ENCODE measurements at regions not wholly inside any gene's neighbourhood (a gene's known extent, or its start where the extent isn't known, plus 50 kb on each side); places are given as distances from the start of the nearest gene placed in this dataset.

GRCh38 chr6:12614456-12614855, 102.1 kb upstream of the PHACTR1 start:
- peak in 1 of 2 donors; percentile 47 for DNase-seq (ENCODE audit: low read depth in 2 of 2)
- no peaks in the 10 kb centered on the region for H4K20me1 ChIP-seq (ENCODE audit: control insufficient read depth, extremely low read depth, insufficient read depth, low read length)
- no peaks in the 10 kb centered on the region for H3K79me2 ChIP-seq (ENCODE audit: control insufficient read depth, insufficient read depth, low read length)
- no peak overlapping the region for H3K4me2 ChIP-seq (ENCODE audit: extremely low read depth, insufficient read depth, low read length)
- no peaks in the 10 kb centered on the region for H3K27me3 ChIP-seq (ENCODE audit: control insufficient read depth, insufficient read depth, low read length)
- no peaks in the 10 kb centered on the region for H3K9me3 ChIP-seq (ENCODE audit: control insufficient read depth, insufficient read depth, low read depth, low read length)
- no peak overlapping the region for H3K4me3 ChIP-seq (replicated peaks in 1 of 4; ENCODE audit: control extremely low read depth in 1 of 4, insufficient read depth in 1 of 4, low read depth in 3 of 4, low read length in 4 of 4)
- no peaks in the 10 kb centered on the region for H3K36me3 ChIP-seq (ENCODE audit: control insufficient read depth, insufficient read depth, low read length)
- H2AFZ ChIP-seq (ENCODE audit: low read length) = no peak overlapping the region
- no peaks in the 10 kb centered on the region for H3K4me1 ChIP-seq (ENCODE audit: control insufficient read depth, extremely low read depth, insufficient read depth, low read length)
- H3K27ac ChIP-seq (ENCODE audit: insufficient read depth, low read length) = no peak overlapping the region
- TF ChIP-seq CTCF (conservative IDR thresholded peaks at IDR 0.05 in 1 of 2, IDR thresholded peaks at IDR 0.05 in 1 of 2; ENCODE audit: low read depth in 1 of 2, low read length in 2 of 2) (no peak), EZH2 (IDR thresholded peaks at IDR 0.05; ENCODE audit: low read length, missing control alignments) (no peak)
- no peak overlapping the region for H3K9ac ChIP-seq (ENCODE audit: insufficient read depth, low read length)

GRCh38 chr6:12618296-12618695, 98.3 kb upstream of the PHACTR1 start:
- Histone ChIP-seq H3K4me3 (replicated peaks in 1 of 4; ENCODE audit: control extremely low read depth in 1 of 4, insufficient read depth in 1 of 4, low read depth in 3 of 4, low read length in 4 of 4) (no peak overlapping the region), H3K27ac (ENCODE audit: insufficient read depth, low read length) (no peak overlapping the region), H3K4me1 (ENCODE audit: control insufficient read depth, extremely low read depth, insufficient read depth, low read length) (no peaks in the 10 kb centered on the region), H3K9me3 (ENCODE audit: control insufficient read depth, insufficient read depth, low read depth, low read length) (no peaks in the 10 kb centered on the region), H4K20me1 (ENCODE audit: control insufficient read depth, extremely low read depth, insufficient read depth, low read length) (no peaks in the 10 kb centered on the region), H3K79me2 (ENCODE audit: control insufficient read depth, insufficient read depth, low read length) (no peaks in the 10 kb centered on the region), H3K4me2 (ENCODE audit: extremely low read depth, insufficient read depth, low read length) (no peak overlapping the region), H3K36me3 (ENCODE audit: control insufficient read depth, insufficient read depth, low read length) (no peaks in the 10 kb centered on the region), H3K9ac (ENCODE audit: insufficient read depth, low read length) (no peak overlapping the region), H3K27me3 (ENCODE audit: control insufficient read depth, insufficient read depth, low read length) (no peaks in the 10 kb centered on the region), H2AFZ (ENCODE audit: low read length) (no peak overlapping the region)
- no peak for TF ChIP-seq EZH2 (IDR thresholded peaks at IDR 0.05; ENCODE audit: low read length, missing control alignments)
- TF ChIP-seq CTCF (conservative IDR thresholded peaks at IDR 0.05 in 1 of 2, IDR thresholded peaks at IDR 0.05 in 1 of 2; ENCODE audit: low read depth in 1 of 2, low read length in 2 of 2) = no peak
- no peak for DNase-seq (ENCODE audit: low read depth in 2 of 2)

- Histone ChIP-seq H3K4me1 (ENCODE audit: control insufficient read depth, extremely low read depth, insufficient read depth, low read length) (no peaks in the 10 kb centered on the region), H3K4me2 (ENCODE audit: extremely low read depth, insufficient read depth, low read length) (no peak overlapping the region), H3K36me3 (ENCODE audit: control insufficient read depth, insufficient read depth, low read length) (no peaks in the 10 kb centered on the region), H3K27me3 (ENCODE audit: control insufficient read depth, insufficient read depth, low read length) (no peaks in the 10 kb centered on the region), H3K9me3 (ENCODE audit: control insufficient read depth, insufficient read depth, low read depth, low read length) (no peaks in the 10 kb centered on the region), H3K27ac (ENCODE audit: insufficient read depth, low read length) (no peak overlapping the region), H4K20me1 (ENCODE audit: control insufficient read depth, extremely low read depth, insufficient read depth, low read length) (no peaks in the 10 kb centered on the region), H2AFZ (ENCODE audit: low read length) (no peak overlapping the region), H3K79me2 (ENCODE audit: control insufficient read depth, insufficient read depth, low read length) (no peaks in the 10 kb centered on the region), H3K9ac (ENCODE audit: insufficient read depth, low read length) (no peak overlapping the region), H3K4me3 (replicated peaks in 1 of 4; ENCODE audit: control extremely low read depth in 1 of 4, insufficient read depth in 1 of 4, low read depth in 3 of 4, low read length in 4 of 4) (no peak overlapping the region)
- TF ChIP-seq CTCF (conservative IDR thresholded peaks at IDR 0.05 in 1 of 2, IDR thresholded peaks at IDR 0.05 in 1 of 2; ENCODE audit: low read depth in 1 of 2, low read length in 2 of 2) (no peak), EZH2 (IDR thresholded peaks at IDR 0.05; ENCODE audit: low read length, missing control alignments) (no peak)
- no peak for DNase-seq (ENCODE audit: low read depth in 2 of 2)
Measured at GRCh38 chr6:12621754-12622153, 94.8 kb upstream of the PHACTR1 start.

Data from fibroblast of lung (primary cell).